ENCODE measurements at regions not wholly inside any gene's neighbourhood (a gene's known extent, or its start where the extent isn't known, plus 50 kb on each side); places are given as distances from the start of the nearest gene placed in this dataset.

DNA sequence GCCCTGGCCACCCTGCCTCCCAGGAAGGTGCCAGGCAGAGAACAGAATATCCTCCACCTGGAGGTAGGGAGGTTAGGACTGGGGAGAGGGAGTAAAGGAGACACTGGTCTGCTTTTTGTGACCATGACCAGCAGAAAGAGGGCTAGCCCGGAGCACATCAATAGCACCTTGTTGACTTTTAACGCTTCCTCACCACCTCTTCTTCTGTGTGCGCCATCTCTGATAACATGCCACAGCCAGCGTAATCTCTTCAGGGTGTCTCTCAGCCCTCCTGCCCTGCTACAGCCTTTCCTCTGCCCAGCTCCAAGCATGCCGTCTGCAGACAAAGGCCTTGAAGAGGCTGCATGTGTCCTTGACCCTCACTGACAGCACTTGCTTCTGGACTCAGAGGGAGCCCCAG lies 50.9 kb upstream of the GJA5 start:
- no peaks in the 10 kb centered on the region for H3K36me3 ChIP-seq (ENCODE audit: control insufficient read depth, insufficient read depth, low read length)
- no peaks in the 10 kb centered on the region for H3K79me2 ChIP-seq (ENCODE audit: control insufficient read depth, insufficient read depth, low read length)
- H3K4me2 ChIP-seq (ENCODE audit: extremely low read depth, insufficient read depth, low read length): no peak overlapping the region
- DNase-seq (ENCODE audit: low read depth in 2 of 2): no peak
- H2AFZ ChIP-seq (ENCODE audit: low read length): no peak overlapping the region
- TF ChIP-seq EZH2 (IDR thresholded peaks at IDR 0.05; ENCODE audit: low read length, missing control alignments): no peak
- TF ChIP-seq, protein P1, sequence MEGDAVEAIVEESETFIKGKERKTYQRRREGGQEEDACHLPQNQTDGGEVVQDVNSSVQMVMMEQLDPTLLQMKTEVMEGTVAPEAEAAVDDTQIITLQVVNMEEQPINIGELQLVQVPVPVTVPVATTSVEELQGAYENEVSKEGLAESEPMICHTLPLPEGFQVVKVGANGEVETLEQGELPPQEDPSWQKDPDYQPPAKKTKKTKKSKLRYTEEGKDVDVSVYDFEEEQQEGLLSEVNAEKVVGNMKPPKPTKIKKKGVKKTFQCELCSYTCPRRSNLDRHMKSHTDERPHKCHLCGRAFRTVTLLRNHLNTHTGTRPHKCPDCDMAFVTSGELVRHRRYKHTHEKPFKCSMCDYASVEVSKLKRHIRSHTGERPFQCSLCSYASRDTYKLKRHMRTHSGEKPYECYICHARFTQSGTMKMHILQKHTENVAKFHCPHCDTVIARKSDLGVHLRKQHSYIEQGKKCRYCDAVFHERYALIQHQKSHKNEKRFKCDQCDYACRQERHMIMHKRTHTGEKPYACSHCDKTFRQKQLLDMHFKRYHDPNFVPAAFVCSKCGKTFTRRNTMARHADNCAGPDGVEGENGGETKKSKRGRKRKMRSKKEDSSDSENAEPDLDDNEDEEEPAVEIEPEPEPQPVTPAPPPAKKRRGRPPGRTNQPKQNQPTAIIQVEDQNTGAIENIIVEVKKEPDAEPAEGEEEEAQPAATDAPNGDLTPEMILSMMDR (conservative IDR thresholded peaks at IDR 0.05 in 1 of 2, IDR thresholded peaks at IDR 0.05 in 1 of 2; ENCODE audit: low read depth in 1 of 2, low read length in 2 of 2): no peak
- H3K4me3 ChIP-seq (replicated peaks in 1 of 4; ENCODE audit: control extremely low read depth in 1 of 4, insufficient read depth in 1 of 4, low read depth in 3 of 4, low read length in 4 of 4): no peak overlapping the region
- no peak overlapping the region for H3K9ac ChIP-seq (ENCODE audit: insufficient read depth, low read length)
- H3K9me3 ChIP-seq (ENCODE audit: control insufficient read depth, insufficient read depth, low read depth, low read length): no peaks in the 10 kb centered on the region
- H3K27ac ChIP-seq (ENCODE audit: insufficient read depth, low read length): no peak overlapping the region
- H4K20me1 ChIP-seq (ENCODE audit: control insufficient read depth, extremely low read depth, insufficient read depth, low read length): no peaks in the 10 kb centered on the region
- no peaks in the 10 kb centered on the region for H3K4me1 ChIP-seq (ENCODE audit: control insufficient read depth, extremely low read depth, insufficient read depth, low read length)
- H3K27me3 ChIP-seq (ENCODE audit: control insufficient read depth, insufficient read depth, low read length): no peaks in the 10 kb centered on the region

DNA sequence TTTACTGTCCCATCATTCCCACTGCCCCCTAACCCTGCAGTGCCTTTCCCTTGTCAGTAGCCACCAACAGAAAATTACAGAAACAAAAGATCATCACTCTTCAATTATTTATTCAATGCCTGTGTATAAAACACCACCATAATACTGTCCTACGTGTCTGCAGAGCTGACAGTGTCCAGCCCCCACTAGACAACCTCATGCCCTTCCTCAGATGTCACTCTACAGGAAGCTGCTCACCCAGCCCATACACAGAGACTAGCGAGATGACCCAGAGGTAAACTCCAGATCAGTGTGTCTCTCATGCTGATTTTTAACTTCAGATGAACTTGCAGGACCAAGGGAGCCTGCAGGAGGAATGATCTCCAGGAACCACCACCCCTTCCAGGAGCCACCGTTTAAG lies 51.3 kb upstream of the GJA5 start:
- H3K27me3 ChIP-seq (ENCODE audit: control insufficient read depth, insufficient read depth, low read length): no peaks in the 10 kb centered on the region
- no peak overlapping the region for H2AFZ ChIP-seq (ENCODE audit: low read length)
- H3K79me2 ChIP-seq (ENCODE audit: control insufficient read depth, insufficient read depth, low read length): no peaks in the 10 kb centered on the region
- H3K27ac ChIP-seq (ENCODE audit: insufficient read depth, low read length): no peak overlapping the region
- no peaks in the 10 kb centered on the region for H3K4me1 ChIP-seq (ENCODE audit: control insufficient read depth, extremely low read depth, insufficient read depth, low read length)
- H3K4me3 ChIP-seq (replicated peaks in 1 of 4; ENCODE audit: control extremely low read depth in 1 of 4, insufficient read depth in 1 of 4, low read depth in 3 of 4, low read length in 4 of 4): no peak overlapping the region
- no peaks in the 10 kb centered on the region for H4K20me1 ChIP-seq (ENCODE audit: control insufficient read depth, extremely low read depth, insufficient read depth, low read length)
- H3K36me3 ChIP-seq (ENCODE audit: control insufficient read depth, insufficient read depth, low read length): no peaks in the 10 kb centered on the region
- no peak overlapping the region for H3K4me2 ChIP-seq (ENCODE audit: extremely low read depth, insufficient read depth, low read length)
- TF ChIP-seq, protein P1 (conservative IDR thresholded peaks at IDR 0.05 in 1 of 2, IDR thresholded peaks at IDR 0.05 in 1 of 2; ENCODE audit: low read depth in 1 of 2, low read length in 2 of 2): no peak
- no peak for TF ChIP-seq EZH2 (IDR thresholded peaks at IDR 0.05; ENCODE audit: low read length, missing control alignments)
- H3K9me3 ChIP-seq (ENCODE audit: control insufficient read depth, insufficient read depth, low read depth, low read length): no peaks in the 10 kb centered on the region
- DNase-seq (ENCODE audit: low read depth in 2 of 2): no peak
- no peak overlapping the region for H3K9ac ChIP-seq (ENCODE audit: insufficient read depth, low read length)

DNA sequence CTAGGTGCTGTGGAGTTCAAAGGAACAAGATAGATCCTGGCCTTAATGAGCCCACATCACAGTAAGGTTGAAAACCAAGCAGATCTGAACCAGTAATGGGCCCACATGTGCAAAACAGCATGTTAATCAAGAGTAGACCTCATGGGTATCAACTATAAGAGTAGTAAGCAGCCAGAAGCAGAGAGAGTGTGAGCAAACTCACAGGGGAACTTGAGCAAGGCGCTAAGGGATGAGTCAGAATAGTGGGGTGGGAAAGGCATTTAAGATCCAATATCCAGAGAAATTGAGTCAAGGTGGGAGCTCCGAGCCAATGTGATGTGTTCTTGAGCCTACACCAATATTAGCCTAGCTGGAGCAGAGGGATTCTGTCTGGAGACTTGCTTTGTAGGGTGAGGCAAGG lies 52.4 kb upstream of the GJA5 start:
- Histone ChIP-seq H4K20me1 (ENCODE audit: control insufficient read depth, extremely low read depth, insufficient read depth, low read length) (no peaks in the 10 kb centered on the region), H2AFZ (ENCODE audit: low read length) (no peak overlapping the region), H3K4me3 (replicated peaks in 1 of 4; ENCODE audit: control extremely low read depth in 1 of 4, insufficient read depth in 1 of 4, low read depth in 3 of 4, low read length in 4 of 4) (no peak overlapping the region), H3K4me1 (ENCODE audit: control insufficient read depth, extremely low read depth, insufficient read depth, low read length) (no peaks in the 10 kb centered on the region), H3K4me2 (ENCODE audit: extremely low read depth, insufficient read depth, low read length) (no peak overlapping the region), H3K27ac (ENCODE audit: insufficient read depth, low read length) (no peak overlapping the region), H3K79me2 (ENCODE audit: control insufficient read depth, insufficient read depth, low read length) (no peaks in the 10 kb centered on the region), H3K27me3 (ENCODE audit: control insufficient read depth, insufficient read depth, low read length) (no peaks in the 10 kb centered on the region), H3K36me3 (ENCODE audit: control insufficient read depth, insufficient read depth, low read length) (no peaks in the 10 kb centered on the region), H3K9me3 (ENCODE audit: control insufficient read depth, insufficient read depth, low read depth, low read length) (no peaks in the 10 kb centered on the region), H3K9ac (ENCODE audit: insufficient read depth, low read length) (no peak overlapping the region)
- no peak for DNase-seq (ENCODE audit: low read depth in 2 of 2)
- TF ChIP-seq EZH2 (IDR thresholded peaks at IDR 0.05; ENCODE audit: low read length, missing control alignments): no peak
- TF ChIP-seq, protein P1 (conservative IDR thresholded peaks at IDR 0.05 in 1 of 2, IDR thresholded peaks at IDR 0.05 in 1 of 2; ENCODE audit: low read depth in 1 of 2, low read length in 2 of 2): no peak

Measured in fibroblast of lung (primary cell).